HG02938 (cell line): ENCODE measurements at regions not wholly inside any gene's neighbourhood (a gene's known extent, or its start where the extent isn't known, plus 50 kb on each side); places are given as distances from the start of the nearest gene placed in this dataset.

ENCODE experiments used
- ATAC-seq: cut with Tn5 transposase; IDR thresholded peaks from one replicate; pipeline ENCODE4 v1.9.1; 2021; ENCODE audit warnings: mild to moderate bottlenecking, moderate library complexity; ENCODE audit not compliant: unreplicated experiment

- ATAC-seq: no peak
Measured at GRCh38 chr20:16123623-16124022, 449.6 kb downstream of the KIF16B start.

GRCh38 chr20:16119909-16120308 is 453.3 kb downstream of the KIF16B start:
- ATAC-seq: no peak

- ATAC-seq: no peak
Measured at GRCh38 chr20:16115911-16116552, 457.2 kb downstream of the KIF16B start.

GRCh38 chr20:16113736-16114135 is 459.5 kb downstream of the KIF16B start:
- no peak for ATAC-seq

GRCh38 chr20:16111852-16112412 is 461.3 kb downstream of the KIF16B start:
- ATAC-seq: no peak

GRCh38 chr20:16111172-16111832 is 461.9 kb downstream of the KIF16B start:
- no peak for ATAC-seq

- no peak for ATAC-seq
Measured at GRCh38 chr20:16107172-16107870, 465.9 kb downstream of the KIF16B start.

GRCh38 chr20:16106191-16106849 is 466.9 kb downstream of the KIF16B start:
- ATAC-seq: no peak

- no peak for ATAC-seq
Measured at GRCh38 chr20:16104783-16105182, 468.5 kb downstream of the KIF16B start.
